ENCODE measurements at regions not wholly inside any gene's neighbourhood (a gene's known extent, or its start where the extent isn't known, plus 50 kb on each side); places are given as distances from the start of the nearest gene placed in this dataset.

DNA sequence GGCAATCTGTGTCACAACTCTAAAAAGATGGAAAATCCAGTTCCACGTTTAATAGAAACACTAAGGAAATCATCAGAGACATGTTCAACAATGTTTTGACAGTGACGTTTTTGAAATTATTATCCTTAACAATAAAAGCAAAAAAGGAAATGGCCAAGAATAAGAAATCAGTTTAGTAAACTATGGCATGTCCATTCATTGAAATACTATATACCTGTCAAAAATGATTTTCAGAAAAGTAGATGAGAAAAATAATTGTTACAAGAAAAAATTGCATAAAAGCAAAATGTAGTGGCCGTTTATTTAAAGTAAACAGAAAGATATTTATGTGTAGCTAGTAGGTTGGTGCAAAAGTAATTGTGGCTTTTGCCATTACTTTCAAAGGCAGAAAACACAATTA lies 345.4 kb upstream of the NPSR1 start:
- Histone ChIP-seq H3K4me2 (replicated peaks; ENCODE audit: extremely low read depth, low read length, poor library complexity, severe bottlenecking) (no peak overlapping the region), H3K36me3 (replicated peaks in 1 of 2; ENCODE audit: control insufficient read depth in 1 of 2, insufficient read depth in 2 of 2, low read length in 2 of 2) (no peaks in the 10 kb centered on the region), H3K27me3 (ENCODE audit: control insufficient read depth in 2 of 2, insufficient read depth in 2 of 2, low read length in 2 of 2) (no peaks in the 10 kb centered on the region), H2AFZ (ENCODE audit: insufficient read depth, low read depth, low read length, poor library complexity, severe bottlenecking) (no peak overlapping the region), H3K27ac (ENCODE audit: low read depth in 1 of 2, low read length in 2 of 2) (no peak overlapping the region), H3K4me1 (ENCODE audit: control insufficient read depth in 1 of 2, insufficient read depth in 2 of 2, low read length in 2 of 2) (no peaks in the 10 kb centered on the region), H3K4me3 (replicated peaks in 1 of 3; ENCODE audit: low read depth in 2 of 3, low read length in 3 of 3) (no peak overlapping the region), H3K79me2 (ENCODE audit: insufficient read depth, low read length) (no peaks in the 10 kb centered on the region), H3K9ac (ENCODE audit: insufficient read depth, low read length, poor library complexity, severe bottlenecking) (no peak overlapping the region), H3K9me3 (replicated peaks in 1 of 2; ENCODE audit: control insufficient read depth in 1 of 2, insufficient read depth in 1 of 2, low read length in 2 of 2) (peaks cover 6 to 9% of the 10 kb centered on the region in 2 donors), H4K20me1 (ENCODE audit: insufficient read depth, low read length) (no peaks in the 10 kb centered on the region)
- Mint-ChIP-seq H3K36me3 (no peaks in the 10 kb centered on the region), H3K4me1 (no peaks in the 10 kb centered on the region), H3K27ac (no peak overlapping the region), H3K27me3 (ENCODE audit: low read depth in 3 of 3) (no peaks in the 10 kb centered on the region), H3K9me3 (peaks cover 2 to 20% (median 12%) of the 10 kb centered on the region in 7 donors), H3K4me3 (no peak overlapping the region)
- intact Hi-C loops (cut with micrococcal nuclease), result no loop called here
- DNase-seq, result no peak
- TF ChIP-seq, protein P1, sequence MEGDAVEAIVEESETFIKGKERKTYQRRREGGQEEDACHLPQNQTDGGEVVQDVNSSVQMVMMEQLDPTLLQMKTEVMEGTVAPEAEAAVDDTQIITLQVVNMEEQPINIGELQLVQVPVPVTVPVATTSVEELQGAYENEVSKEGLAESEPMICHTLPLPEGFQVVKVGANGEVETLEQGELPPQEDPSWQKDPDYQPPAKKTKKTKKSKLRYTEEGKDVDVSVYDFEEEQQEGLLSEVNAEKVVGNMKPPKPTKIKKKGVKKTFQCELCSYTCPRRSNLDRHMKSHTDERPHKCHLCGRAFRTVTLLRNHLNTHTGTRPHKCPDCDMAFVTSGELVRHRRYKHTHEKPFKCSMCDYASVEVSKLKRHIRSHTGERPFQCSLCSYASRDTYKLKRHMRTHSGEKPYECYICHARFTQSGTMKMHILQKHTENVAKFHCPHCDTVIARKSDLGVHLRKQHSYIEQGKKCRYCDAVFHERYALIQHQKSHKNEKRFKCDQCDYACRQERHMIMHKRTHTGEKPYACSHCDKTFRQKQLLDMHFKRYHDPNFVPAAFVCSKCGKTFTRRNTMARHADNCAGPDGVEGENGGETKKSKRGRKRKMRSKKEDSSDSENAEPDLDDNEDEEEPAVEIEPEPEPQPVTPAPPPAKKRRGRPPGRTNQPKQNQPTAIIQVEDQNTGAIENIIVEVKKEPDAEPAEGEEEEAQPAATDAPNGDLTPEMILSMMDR (IDR thresholded peaks at IDR 0.05), result no peak
- no CpG with 5 or more reads among the region's 3 CpGs for WGBS (ENCODE audit: insufficient coverage)

DNA sequence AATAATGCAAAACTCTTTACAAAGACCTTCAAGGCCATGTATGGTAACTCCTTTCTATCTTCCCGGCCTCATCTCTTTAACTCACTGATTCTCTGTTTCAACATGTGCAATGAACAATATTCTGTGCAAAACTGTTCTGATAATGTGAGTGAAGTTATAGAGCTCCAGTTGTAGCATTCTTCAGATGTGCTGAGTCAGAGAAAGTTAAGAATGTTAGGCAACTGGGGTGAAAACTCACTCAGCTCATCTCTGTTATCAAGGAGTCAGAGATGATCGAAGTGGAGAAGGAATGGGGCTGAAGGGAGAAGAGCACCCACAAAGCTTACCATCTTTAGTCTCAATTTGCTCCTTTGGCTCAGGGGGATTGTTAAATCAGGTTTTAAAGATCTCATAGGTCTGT lies 344.7 kb upstream of the NPSR1 start:
- H3K79me2 ChIP-seq (ENCODE audit: insufficient read depth, low read length), result no peaks in the 10 kb centered on the region
- DNase-seq, result no peak
- peaks cover 6 to 9% of the 10 kb centered on the region in 2 donors for H3K9me3 ChIP-seq (replicated peaks in 1 of 2; ENCODE audit: control insufficient read depth in 1 of 2, insufficient read depth in 1 of 2, low read length in 2 of 2)
- H3K36me3 Mint-ChIP-seq, result no peaks in the 10 kb centered on the region
- no peak overlapping the region for H3K27ac ChIP-seq (ENCODE audit: low read depth in 1 of 2, low read length in 2 of 2)
- no CpG with 5 or more reads among the region's 2 CpGs for WGBS (ENCODE audit: insufficient coverage)
- H2AFZ ChIP-seq (ENCODE audit: insufficient read depth, low read depth, low read length, poor library complexity, severe bottlenecking), result no peak overlapping the region
- H3K27me3 ChIP-seq (ENCODE audit: control insufficient read depth in 2 of 2, insufficient read depth in 2 of 2, low read length in 2 of 2), result no peaks in the 10 kb centered on the region
- H4K20me1 ChIP-seq (ENCODE audit: insufficient read depth, low read length), result no peaks in the 10 kb centered on the region
- no peaks in the 10 kb centered on the region for H3K4me1 Mint-ChIP-seq
- H3K4me2 ChIP-seq (replicated peaks; ENCODE audit: extremely low read depth, low read length, poor library complexity, severe bottlenecking), result no peak overlapping the region
- no peak overlapping the region for H3K27ac Mint-ChIP-seq
- H3K4me1 ChIP-seq (ENCODE audit: control insufficient read depth in 1 of 2, insufficient read depth in 2 of 2, low read length in 2 of 2), result no peaks in the 10 kb centered on the region
- intact Hi-C loops (cut with micrococcal nuclease), result no loop called here
- no peak overlapping the region for H3K4me3 ChIP-seq (replicated peaks in 1 of 3; ENCODE audit: low read depth in 2 of 3, low read length in 3 of 3)
- TF ChIP-seq, protein P1 (IDR thresholded peaks at IDR 0.05), result no peak
- H3K4me3 Mint-ChIP-seq, result no peak overlapping the region
- peaks cover 2 to 20% (median 12%) of the 10 kb centered on the region in 7 donors for H3K9me3 Mint-ChIP-seq
- no peaks in the 10 kb centered on the region for H3K36me3 ChIP-seq (replicated peaks in 1 of 2; ENCODE audit: control insufficient read depth in 1 of 2, insufficient read depth in 2 of 2, low read length in 2 of 2)
- no peaks in the 10 kb centered on the region for H3K27me3 Mint-ChIP-seq (ENCODE audit: low read depth in 3 of 3)
- no peak overlapping the region for H3K9ac ChIP-seq (ENCODE audit: insufficient read depth, low read length, poor library complexity, severe bottlenecking)
